ENCODE measurements at regions not wholly inside any gene's neighbourhood (a gene's known extent, or its start where the extent isn't known, plus 50 kb on each side); places are given as distances from the start of the nearest gene placed in this dataset.

GRCh38 chr1:173355281-173356031, 121.7 kb upstream of the PRDX6 start (continued):
- TF ChIP-seq MNT (conservative IDR thresholded peaks at IDR 0.05) (peak in 1 of 2 experiments; percentile 67; a peak in 2 of 4 replicates), FOS (IDR thresholded peaks at IDR 0.05; ENCODE audit: extremely low read depth, insufficient read length) (peak; percentile 64), TAF9B (IDR thresholded peaks at IDR 0.05; ENCODE audit: partially characterized antibody) (no peak), FOXA1 (IDR thresholded peaks at IDR 0.05; ENCODE audit: borderline replicate concordance) (no peak), FOXK2 (conservative IDR thresholded peaks at IDR 0.05 in 1 of 2, IDR thresholded peaks at IDR 0.05 in 1 of 2; ENCODE audit: low read depth in 2 of 2) (peak; percentile 71 to 82; a peak in 2 of 4 replicates), JUNB (CRISPR knock-in tag; conservative IDR thresholded peaks at IDR 0.05) (0 out of 2 replicates have a peak, but pooled peaks have one; percentile 45), SMARCC2 (IDR thresholded peaks at IDR 0.05; ENCODE audit: low read depth) (peak; percentile 94), ZNF639 (CRISPR knock-in tag; conservative IDR thresholded peaks at IDR 0.05 in 1 of 2, IDR thresholded peaks at IDR 0.05 in 1 of 2) (peak in 1 of 2 experiments; percentile 73; a peak in 1 of 4 replicates), CC2D1A (IDR thresholded peaks at IDR 0.05) (peak; percentile 72; the same call in 1 of the 2 replicates), PATZ1 (CRISPR knock-in tag; IDR thresholded peaks at IDR 0.05; ENCODE audit: borderline replicate concordance) (no peak), TRIM24 (IDR thresholded peaks at IDR 0.05) (peak; percentile 86 to 93), CREM (IDR thresholded peaks at IDR 0.05; ENCODE audit: low read depth) (peak; percentile 61), ZBTB17 (CRISPR knock-in tag; IDR thresholded peaks at IDR 0.05) (no peak), ZBTB33 (CRISPR knock-in tag; IDR thresholded peaks at IDR 0.05) (no peak), ZNF583 (CRISPR knock-in tag; IDR thresholded peaks at IDR 0.05) (no peak), RCOR1 (IDR thresholded peaks at IDR 0.05; ENCODE audit: borderline replicate concordance in 1 of 2, low read depth in 2 of 2, low read length in 2 of 2) (peak; percentile 90 to 99), FOXM1 (IDR thresholded peaks at IDR 0.05; ENCODE audit: low read depth) (peak; percentile 79), FOXM1 (CRISPR knock-in tag; IDR thresholded peaks at IDR 0.05; ENCODE audit: low read depth) (no peak), JUND (IDR thresholded peaks at IDR 0.05; ENCODE audit: borderline replicate concordance, low read depth, low read length) (peak; percentile 100), JUND (tag; IDR thresholded peaks at IDR 0.05; ENCODE audit: borderline replicate concordance, low read depth, low read length) (peak; percentile 99)
